Globus pallidus (tissue), 1 donor: ENCODE measurements at regions not wholly inside any gene's neighbourhood (a gene's known extent, or its start where the extent isn't known, plus 50 kb on each side); places are given as distances from the start of the nearest gene placed in this dataset.
"Not testable (repeated sequence)": the region's sequence is repeated elsewhere in the genome, so short reads cannot be mapped to it uniquely, and the experiment has no call there.

Source experiments
- DNase-seq: peaks from one replicate; pipeline ENCODE4 v3.0.0-alpha.2; 2015; ENCODE audit warnings: low spot score

DNA sequence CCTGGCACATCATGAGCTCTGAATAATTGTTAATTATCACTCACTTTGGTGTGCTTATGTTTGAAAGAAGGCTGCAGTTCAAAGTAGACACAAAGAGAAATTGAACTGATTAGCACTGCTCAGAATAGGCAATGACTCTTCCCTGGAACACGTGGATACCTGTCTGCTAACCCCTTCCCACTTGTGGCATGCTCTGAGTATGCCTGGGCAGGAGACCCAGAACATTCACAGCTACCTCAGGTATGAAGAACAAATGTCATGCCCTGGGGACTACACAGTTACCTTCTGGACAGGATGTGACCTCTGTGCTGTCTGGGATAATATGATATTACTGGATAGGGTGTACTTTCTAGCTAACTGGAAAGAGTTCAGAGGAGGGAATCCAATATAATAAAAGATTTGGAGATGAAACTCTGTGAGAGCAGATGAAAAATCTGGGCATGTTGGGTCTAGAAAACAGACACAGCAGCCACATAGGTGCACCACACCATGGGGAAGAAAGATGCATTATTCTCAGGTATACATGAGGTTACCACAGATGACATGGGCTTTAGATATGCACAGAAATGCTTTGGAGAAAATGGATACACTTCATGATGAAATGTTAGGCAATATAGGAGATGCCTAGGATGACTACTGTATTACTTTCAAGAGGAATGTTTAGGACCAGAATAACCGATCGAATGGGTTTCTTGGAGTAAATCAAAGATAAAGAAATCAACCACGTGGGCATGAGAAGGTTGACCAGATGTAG lies 324.2 kb upstream of the PREP start:
- no peak for DNase-seq

- DNase-seq = no peak
Measured at GRCh38 chr6:105714846-105715245, 312.0 kb upstream of the PREP start.

GRCh38 chr6:105713474-105714118 lies 310.7 kb upstream of the PREP start:
- DNase-seq = no peak

GRCh38 chr6:105711216-105711615 lies 308.3 kb upstream of the PREP start:
- DNase-seq = no peak

- no peak for DNase-seq
Measured at GRCh38 chr6:105705608-105706007, 302.7 kb upstream of the PREP start.

- DNase-seq = no peak
Measured at GRCh38 chr6:105695461-105695860, 292.6 kb upstream of the PREP start.

GRCh38 chr6:105692613-105693215 lies 289.8 kb upstream of the PREP start:
- no peak for DNase-seq

- no peak for DNase-seq
Measured at GRCh38 chr6:105691971-105692370, 289.1 kb upstream of the PREP start.

- no peak for DNase-seq
Measured at GRCh38 chr6:105691081-105691480, 288.2 kb upstream of the PREP start.

DNA sequence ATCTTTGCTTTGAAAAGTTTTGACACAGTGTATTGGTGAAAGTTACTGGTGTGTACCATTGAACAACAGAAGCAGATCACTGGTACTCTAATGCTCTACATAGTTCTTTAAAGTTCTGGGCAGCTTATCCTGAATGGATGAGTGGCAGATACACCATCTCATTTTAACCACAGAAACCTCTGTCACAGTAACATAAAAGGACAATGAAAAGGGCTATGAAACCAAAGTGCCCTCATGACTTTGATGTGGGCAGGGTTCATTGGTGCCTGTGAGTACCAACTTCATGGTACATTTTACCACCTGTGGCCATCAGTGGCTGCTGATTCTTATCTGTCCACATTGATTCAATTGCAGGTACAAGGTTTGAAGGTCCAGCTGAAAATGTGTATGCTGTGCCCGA lies 285.7 kb upstream of the PREP start:
- DNase-seq = no peak

DNA sequence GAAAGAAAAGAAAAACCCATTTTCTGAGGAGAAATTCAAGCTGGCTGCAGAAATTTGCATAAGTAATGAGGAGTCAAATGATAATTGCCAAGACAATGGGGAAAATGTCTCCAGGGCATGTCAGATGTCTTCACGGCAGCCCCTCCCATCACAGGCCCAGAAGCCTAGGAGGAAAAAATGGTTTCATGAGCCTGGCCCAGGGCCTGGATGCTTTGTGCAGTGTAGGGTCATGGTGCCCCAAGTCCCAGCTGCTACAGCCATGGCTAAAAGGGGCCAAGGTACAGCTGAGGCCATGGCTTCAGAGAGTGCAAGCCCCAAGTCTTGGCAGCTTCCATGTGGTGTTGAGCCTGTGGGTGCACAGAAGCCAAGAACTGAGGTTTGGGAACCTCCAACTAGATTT lies 283.9 kb upstream of the PREP start:
- DNase-seq = not testable (repeated sequence)

DNA sequence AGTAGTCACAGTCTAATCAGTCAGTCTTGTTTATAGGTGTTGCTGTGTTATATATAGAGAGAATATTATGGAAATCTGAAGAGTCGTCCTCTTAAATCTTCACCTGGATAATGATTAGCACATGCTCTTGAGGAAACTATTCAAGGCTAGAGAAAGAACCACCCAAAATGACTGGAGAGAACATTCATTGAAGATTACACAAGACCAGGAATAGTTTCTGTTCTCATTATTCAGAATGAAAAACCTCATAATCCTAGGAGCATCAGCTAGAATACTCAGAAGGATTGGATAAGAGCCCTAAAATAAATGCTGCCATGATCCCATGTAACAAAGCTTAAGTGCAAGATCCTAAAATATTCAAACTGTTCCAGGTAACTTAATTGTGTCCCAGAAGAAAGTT lies 278.2 kb upstream of the PREP start:
- DNase-seq = no peak

- DNase-seq = no peak
Measured at GRCh38 chr6:105680131-105680530, 277.2 kb upstream of the PREP start.

- DNase-seq = no peak
Measured at GRCh38 chr6:105678516-105678915, 275.6 kb upstream of the PREP start.

GRCh38 chr6:105677671-105678475 lies 275.0 kb upstream of the PREP start:
- DNase-seq = no peak

GRCh38 chr6:105676857-105677256 lies 274.0 kb upstream of the PREP start:
- DNase-seq = no peak

DNA sequence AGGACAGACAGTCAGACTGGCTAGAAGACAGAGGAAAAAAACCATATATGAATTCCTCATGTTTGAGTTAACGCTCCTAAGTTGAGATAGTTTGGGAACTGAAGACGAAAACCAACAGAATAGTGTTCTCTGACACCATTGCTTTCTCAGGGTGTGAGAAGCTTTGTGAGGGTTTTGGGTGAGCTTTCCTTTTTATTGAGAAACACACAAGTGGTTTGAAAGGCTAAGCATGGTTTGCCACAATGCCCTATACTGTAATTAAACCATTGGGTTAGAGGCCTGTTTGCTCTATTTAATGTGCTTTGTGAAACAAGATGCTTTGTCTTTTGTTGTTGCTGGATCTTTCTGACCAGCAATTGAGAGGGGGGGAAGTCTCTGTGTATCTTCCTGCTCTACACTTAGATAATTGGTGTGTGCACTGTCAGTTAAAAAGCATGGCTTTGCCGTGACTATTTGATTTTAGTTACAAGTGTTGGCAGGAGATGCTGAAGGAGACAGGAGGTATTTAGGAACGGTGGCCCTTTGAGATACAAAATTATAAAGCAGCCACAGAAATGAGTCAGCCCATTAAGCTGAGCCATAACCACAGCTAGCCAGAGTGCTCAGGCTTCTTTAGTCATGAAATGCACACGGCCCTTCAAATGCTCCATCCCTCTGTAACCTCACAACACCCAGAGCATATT lies 273.0 kb upstream of the PREP start:
- DNase-seq = no peak

DNA sequence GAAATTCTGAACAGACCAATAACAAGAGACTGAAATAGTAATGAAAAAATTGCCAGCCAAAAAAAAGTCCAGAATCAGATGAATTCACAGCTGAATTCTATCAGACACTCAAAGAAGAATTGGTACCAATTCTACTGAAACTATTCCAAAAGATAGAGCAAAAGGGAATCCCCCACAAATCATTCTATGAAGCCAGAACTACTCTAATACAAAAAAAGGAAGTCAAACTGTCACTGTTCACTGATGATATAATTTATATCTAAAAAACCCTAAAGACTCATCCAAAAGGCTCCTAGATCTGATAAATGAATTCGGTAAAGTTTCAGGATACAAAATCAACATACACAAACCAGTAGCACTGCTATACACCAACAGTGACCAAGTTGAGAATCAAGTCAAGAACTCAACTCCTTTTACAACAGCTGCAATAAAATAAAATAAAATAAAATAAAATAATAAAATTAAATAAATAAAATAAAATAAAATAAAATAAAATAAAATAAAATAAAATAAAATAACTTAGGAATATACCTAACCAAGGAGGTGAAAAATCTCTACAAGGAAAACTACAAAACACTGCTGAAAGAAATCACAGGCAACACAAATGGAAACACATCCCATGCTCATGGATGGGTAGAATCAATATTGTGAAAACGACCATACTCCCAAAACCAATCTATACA lies 270.1 kb upstream of the PREP start:
- not testable (repeated sequence) for DNase-seq

GRCh38 chr6:105669232-105669631 lies 266.4 kb upstream of the PREP start:
- DNase-seq = no peak

GRCh38 chr6:105667056-105667455 lies 264.2 kb upstream of the PREP start:
- no peak for DNase-seq

DNA sequence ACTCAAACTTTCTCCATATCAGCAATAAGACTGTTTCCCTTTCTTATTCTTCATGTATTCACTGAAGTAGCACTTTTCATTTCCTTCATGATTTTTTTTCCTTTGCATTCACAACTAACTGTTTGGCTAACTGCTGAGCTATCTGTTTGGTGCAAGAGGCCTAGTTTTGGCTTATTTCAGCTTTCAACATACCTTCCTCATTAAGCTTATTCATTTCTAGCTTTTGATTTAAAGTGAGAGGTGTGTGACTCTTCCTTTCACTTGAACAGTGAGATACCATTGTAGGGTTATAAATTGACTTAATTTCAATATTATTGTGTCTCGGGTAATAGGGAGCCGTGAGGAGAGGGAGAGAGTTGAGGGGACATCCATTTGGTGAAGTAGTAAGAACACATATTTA lies 262.0 kb upstream of the PREP start:
- DNase-seq = no peak
